ENCODE measurements at regions not wholly inside any gene's neighbourhood (a gene's known extent, or its start where the extent isn't known, plus 50 kb on each side); places are given as distances from the start of the nearest gene placed in this dataset.
"Not testable (repeated sequence)": the region's sequence is repeated elsewhere in the genome, so short reads cannot be mapped to it uniquely, and the experiment has no call there.

GRCh38 chr18:52168131-52168530 is 171.9 kb upstream of the DCC start:
- intact Hi-C loops (cut with micrococcal nuclease), result not testable (repeated sequence)

- intact Hi-C loops (cut with micrococcal nuclease), result no loop called here
Measured at GRCh38 chr18:52174220-52174619, 165.8 kb upstream of the DCC start.

- intact Hi-C loops (cut with micrococcal nuclease), result no loop called here
Measured at GRCh38 chr18:52175406-52175805, 164.6 kb upstream of the DCC start.

- intact Hi-C loops (cut with micrococcal nuclease), result no loop called here
Measured at GRCh38 chr18:52183107-52183506, 156.9 kb upstream of the DCC start.

- intact Hi-C loops (cut with micrococcal nuclease), result no loop called here
Measured at GRCh38 chr18:52190195-52190594, 149.8 kb upstream of the DCC start.

GRCh38 chr18:52190631-52191030 is 149.4 kb upstream of the DCC start:
- intact Hi-C loops (cut with micrococcal nuclease), result no loop called here

- intact Hi-C loops (cut with micrococcal nuclease), result no loop called here
Measured at GRCh38 chr18:52200406-52200805, 139.6 kb upstream of the DCC start.

- intact Hi-C loops (cut with micrococcal nuclease), result no loop called here
Measured at GRCh38 chr18:52200921-52201663, 138.9 kb upstream of the DCC start.

GRCh38 chr18:52208646-52209045 is 131.4 kb upstream of the DCC start:
- intact Hi-C loops (cut with micrococcal nuclease), result no loop called here

GRCh38 chr18:52216109-52216508 is 123.9 kb upstream of the DCC start:
- intact Hi-C loops (cut with micrococcal nuclease), result no loop called here

- intact Hi-C loops (cut with micrococcal nuclease), result no loop called here
Measured at GRCh38 chr18:52216666-52217065, 123.3 kb upstream of the DCC start.

- intact Hi-C loops (cut with micrococcal nuclease), result no loop called here
Measured at GRCh38 chr18:52219102-52219501, 120.9 kb upstream of the DCC start.

GRCh38 chr18:52220062-52220591 is 119.9 kb upstream of the DCC start:
- intact Hi-C loops (cut with micrococcal nuclease), result no loop called here

- intact Hi-C loops (cut with micrococcal nuclease), result no loop called here
Measured at GRCh38 chr18:52222211-52222610, 117.8 kb upstream of the DCC start.

- intact Hi-C loops (cut with micrococcal nuclease), result no loop called here
Measured at GRCh38 chr18:52227536-52227935, 112.5 kb upstream of the DCC start.

- intact Hi-C loops (cut with micrococcal nuclease), result no loop called here
Measured at GRCh38 chr18:52228166-52228565, 111.8 kb upstream of the DCC start.

- intact Hi-C loops (cut with micrococcal nuclease), result no loop called here
Measured at GRCh38 chr18:52236131-52236530, 103.9 kb upstream of the DCC start.

GRCh38 chr18:52237551-52237950 is 102.4 kb upstream of the DCC start:
- intact Hi-C loops (cut with micrococcal nuclease), result no loop called here

- intact Hi-C loops (cut with micrococcal nuclease), result no loop called here
Measured at GRCh38 chr18:52242711-52243110, 97.3 kb upstream of the DCC start.

GRCh38 chr18:52244658-52245057 is 95.3 kb upstream of the DCC start:
- intact Hi-C loops (cut with micrococcal nuclease), result no loop called here

GRCh38 chr18:52254367-52254766 is 85.6 kb upstream of the DCC start:
- intact Hi-C loops (cut with micrococcal nuclease), result no loop called here

- intact Hi-C loops (cut with micrococcal nuclease), result not testable (repeated sequence)
Measured at GRCh38 chr18:52257417-52257816, 82.6 kb upstream of the DCC start.

GRCh38 chr18:52275817-52276216 is 64.2 kb upstream of the DCC start:
- intact Hi-C loops (cut with micrococcal nuclease), result no loop called here
